T-helper 17 cell (primary cell): ENCODE measurements at regions not wholly inside any gene's neighbourhood (a gene's known extent, or its start where the extent isn't known, plus 50 kb on each side); places are given as distances from the start of the nearest gene placed in this dataset.

Source experiments
- ATAC-seq: fragments of 150-1000 bp; cut with Tn5 transposase; 2 replicates; pipeline ENCODE4 v1.10.0; 2021; ENCODE audit warnings: mild to moderate bottlenecking, moderate library complexity
- DNase-seq, 3 donors: peaks; one replicate each; pipeline versions ENCODE4 v3.0.0 to v3.0.0-alpha.2; 2020 to 2021
- H3K9me3 ChIP-seq: one replicate; pipeline ENCODE4 v1.7.0; 2013; ENCODE audit warnings: low read length, mild to moderate bottlenecking; ENCODE audit not compliant: control insufficient read depth, poor library complexity, severe bottlenecking
- H3K27ac Mint-ChIP-seq: one replicate; pipeline ENCODE4 v1.8.0; 2022; ENCODE audit warnings: mild to moderate bottlenecking, moderate library complexity, mixed read lengths
- H3K27me3 Mint-ChIP-seq: one replicate; pipeline ENCODE4 v1.8.0; 2022; ENCODE audit warnings: mixed read lengths
- H3K36me3 Mint-ChIP-seq: one replicate; pipeline ENCODE4 v1.8.0; 2022; ENCODE audit warnings: low read depth, mixed read lengths
- H3K4me1 Mint-ChIP-seq: one replicate; pipeline ENCODE4 v1.8.0; 2022; ENCODE audit warnings: mild to moderate bottlenecking, mixed read lengths
- H3K4me3 Mint-ChIP-seq: one replicate; pipeline ENCODE4 v1.8.0; 2022; ENCODE audit warnings: mild to moderate bottlenecking, moderate library complexity, mixed read lengths

- ATAC-seq (no peak), DNase-seq (no peak)
- no peak overlapping the region for H3K4me3 Mint-ChIP-seq
- H3K27ac Mint-ChIP-seq = no peak overlapping the region
- no peaks in the 10 kb centered on the region for H3K36me3 Mint-ChIP-seq
- no peaks in the 10 kb centered on the region for H3K9me3 ChIP-seq
- H3K27me3 Mint-ChIP-seq = peaks cover 36% of the 10 kb centered on the region
- H3K4me1 Mint-ChIP-seq = no peaks in the 10 kb centered on the region
Measured at GRCh38 chr10:78714225-78714624, 354.5 kb upstream of the ZMIZ1 start.

- Mint-ChIP-seq H3K27me3 (peaks cover 32% of the 10 kb centered on the region), H3K36me3 (no peaks in the 10 kb centered on the region), H3K4me3 (no peak overlapping the region), H3K4me1 (no peaks in the 10 kb centered on the region), H3K27ac (no peak overlapping the region)
- ATAC-seq (no peak), DNase-seq (no peak)
- no peaks in the 10 kb centered on the region for H3K9me3 ChIP-seq
Measured at GRCh38 chr10:78715435-78715834, 353.3 kb upstream of the ZMIZ1 start.

GRCh38 chr10:78716043-78716660, 352.6 kb upstream of the ZMIZ1 start:
- no peaks in the 10 kb centered on the region for H3K9me3 ChIP-seq
- H3K36me3 Mint-ChIP-seq = no peaks in the 10 kb centered on the region

DNA sequence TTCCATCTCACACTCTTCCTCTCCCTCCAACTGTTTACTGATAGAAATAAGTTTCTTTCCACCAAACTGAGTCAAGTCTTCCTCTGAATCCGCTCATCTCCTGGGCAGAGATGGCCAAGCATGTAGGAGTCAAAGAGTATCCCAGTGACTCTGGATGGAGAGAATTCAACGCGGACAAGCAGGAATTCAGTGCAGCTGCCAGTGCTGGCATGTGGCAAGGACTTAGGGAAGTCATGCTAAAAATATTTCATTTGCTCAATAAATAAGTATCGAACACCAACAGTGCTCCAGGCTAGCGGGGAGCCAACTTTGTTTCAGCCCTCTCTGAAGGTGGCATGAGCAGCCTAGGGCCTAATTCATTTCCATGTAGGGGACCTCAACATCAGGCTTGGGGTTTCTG, 351.6 kb upstream of the ZMIZ1 start:
- no peaks in the 10 kb centered on the region for H3K9me3 ChIP-seq
- Mint-ChIP-seq H3K36me3 (no peaks in the 10 kb centered on the region), H3K27me3 (peaks cover 45% of the 10 kb centered on the region), H3K4me1 (no peaks in the 10 kb centered on the region), H3K27ac (no peak overlapping the region), H3K4me3 (no peak overlapping the region)
- ATAC-seq (no peak), DNase-seq (no peak)

More at GRCh38 chr10:78716043-78716660, 352.6 kb upstream of the ZMIZ1 start:
- no peak for ATAC-seq
- Mint-ChIP-seq H3K27me3 (peaks cover 39% of the 10 kb centered on the region), H3K4me1 (no peaks in the 10 kb centered on the region), H3K27ac (no peak overlapping the region), H3K4me3 (no peak overlapping the region)
- no peak for DNase-seq

DNA sequence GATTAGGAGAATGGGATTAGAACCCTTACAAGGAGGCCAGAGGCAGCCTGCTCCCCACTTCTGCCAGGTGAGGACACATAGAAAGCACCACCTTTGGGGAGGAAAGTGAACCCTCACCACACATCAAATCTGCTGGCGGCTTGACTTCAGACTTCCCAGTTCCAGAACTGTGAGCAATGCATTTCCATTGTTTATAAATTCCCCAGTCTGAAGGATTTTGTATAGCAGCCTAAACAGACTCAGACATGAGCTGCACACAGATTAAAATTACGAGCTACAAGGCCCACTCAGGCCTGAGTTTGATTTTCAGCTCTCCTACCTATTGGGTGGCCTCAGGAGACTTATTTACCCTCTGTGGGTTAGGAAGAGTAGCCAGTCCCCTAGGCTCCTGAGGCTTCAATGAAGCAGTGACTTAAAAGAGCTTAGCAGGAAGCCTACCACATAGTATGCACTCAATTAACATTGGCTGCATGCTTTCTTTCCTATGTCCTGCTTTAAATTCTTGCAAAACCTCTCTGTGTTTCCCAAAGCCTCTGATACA, 350.7 kb upstream of the ZMIZ1 start:
- Mint-ChIP-seq H3K4me3 (no peak overlapping the region), H3K4me1 (no peaks in the 10 kb centered on the region), H3K36me3 (no peaks in the 10 kb centered on the region), H3K27ac (no peak overlapping the region), H3K27me3 (peaks cover 46% of the 10 kb centered on the region)
- no peaks in the 10 kb centered on the region for H3K9me3 ChIP-seq
- DNase-seq = no peak
- no peak for ATAC-seq

- H3K4me3 Mint-ChIP-seq = no peak overlapping the region
- ATAC-seq = no peak
Measured at GRCh38 chr10:78719276-78719675, 349.5 kb upstream of the ZMIZ1 start.

DNA sequence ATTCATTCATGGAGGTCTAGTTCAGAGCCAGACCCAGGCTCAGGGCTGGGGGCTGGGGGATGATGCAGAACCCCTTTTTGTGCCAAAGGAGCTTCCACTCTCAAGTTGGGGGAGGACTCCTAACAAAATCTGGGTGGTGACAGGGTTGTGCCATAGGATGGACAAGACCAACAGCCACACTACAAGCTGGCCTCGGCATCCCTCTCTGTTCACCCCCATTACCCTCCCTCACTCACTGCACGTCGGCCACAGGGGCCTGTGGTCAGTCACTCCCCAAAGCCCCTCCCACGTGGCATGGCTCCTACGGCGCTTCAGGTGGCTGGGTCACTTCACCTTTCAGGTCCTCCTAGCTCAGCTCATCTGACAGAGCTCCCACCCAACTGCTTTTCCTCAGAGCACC, 348.7 kb upstream of the ZMIZ1 start:
- H3K36me3 Mint-ChIP-seq = no peaks in the 10 kb centered on the region
- DNase-seq (no peak), ATAC-seq (no peak)
- peaks cover 45% of the 10 kb centered on the region for H3K27me3 Mint-ChIP-seq
- no peak overlapping the region for H3K4me3 Mint-ChIP-seq
- H3K9me3 ChIP-seq = no peaks in the 10 kb centered on the region
- no peak overlapping the region for H3K27ac Mint-ChIP-seq
- no peaks in the 10 kb centered on the region for H3K4me1 Mint-ChIP-seq

More at GRCh38 chr10:78719276-78719675, 349.5 kb upstream of the ZMIZ1 start:
- no peaks in the 10 kb centered on the region for H3K36me3 Mint-ChIP-seq
- no peaks in the 10 kb centered on the region for H3K4me1 Mint-ChIP-seq
- H3K27me3 Mint-ChIP-seq = peaks cover 42% of the 10 kb centered on the region
- DNase-seq = no peak
- H3K9me3 ChIP-seq = no peaks in the 10 kb centered on the region
- H3K27ac Mint-ChIP-seq = no peak overlapping the region

GRCh38 chr10:78721231-78721630, 347.5 kb upstream of the ZMIZ1 start:
- H3K27me3 Mint-ChIP-seq = peaks cover 56% of the 10 kb centered on the region
- ATAC-seq (no peak), DNase-seq (no peak)
- H3K36me3 Mint-ChIP-seq = no peaks in the 10 kb centered on the region
- H3K27ac Mint-ChIP-seq = no peak overlapping the region
- no peaks in the 10 kb centered on the region for H3K4me1 Mint-ChIP-seq
- no peak overlapping the region for H3K4me3 Mint-ChIP-seq
- no peaks in the 10 kb centered on the region for H3K9me3 ChIP-seq

DNA sequence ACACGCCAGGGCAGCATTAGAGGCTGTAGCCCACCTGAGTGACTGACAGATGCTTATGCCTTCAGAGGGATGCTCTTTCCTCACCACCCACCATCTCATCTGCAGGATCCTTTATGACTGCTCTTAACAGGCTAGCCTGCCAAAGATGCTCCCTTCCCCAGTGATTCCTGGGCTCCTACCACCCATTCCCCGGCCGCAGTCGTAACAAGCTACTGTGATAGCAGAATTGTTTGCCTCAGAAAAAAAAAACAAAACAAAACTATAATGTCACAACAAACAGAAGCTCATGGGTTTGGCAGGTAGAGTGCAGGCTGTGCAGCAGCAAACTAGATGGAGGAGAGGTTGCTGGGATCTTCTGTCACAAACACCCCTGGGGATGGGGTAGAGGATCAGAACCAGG, 343.9 kb upstream of the ZMIZ1 start:
- Mint-ChIP-seq H3K36me3 (no peaks in the 10 kb centered on the region), H3K27ac (no peak overlapping the region), H3K4me1 (no peaks in the 10 kb centered on the region), H3K27me3 (peaks cover 69% of the 10 kb centered on the region), H3K4me3 (no peak overlapping the region)
- no peaks in the 10 kb centered on the region for H3K9me3 ChIP-seq
- no peak for DNase-seq
- ATAC-seq = no peak

DNA sequence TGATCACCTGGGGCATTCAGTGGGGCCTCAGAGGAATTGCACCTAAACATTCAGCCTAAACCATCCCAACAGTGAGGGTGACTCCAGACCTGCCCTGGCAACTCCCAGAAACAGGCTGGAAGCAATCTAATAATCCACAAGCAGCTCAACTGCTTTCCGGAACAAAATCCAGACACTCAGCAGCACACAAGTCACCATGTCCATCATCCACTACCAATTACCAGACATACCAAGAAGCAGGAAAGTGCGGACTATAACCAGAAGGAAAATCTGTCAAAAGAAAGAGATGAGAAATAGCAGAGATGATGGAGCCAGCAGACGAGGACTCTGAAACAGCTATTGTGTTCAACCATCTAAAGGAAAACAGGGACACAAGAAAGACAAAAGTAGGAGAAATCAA, 342.6 kb upstream of the ZMIZ1 start:
- no peaks in the 10 kb centered on the region for H3K36me3 Mint-ChIP-seq
- ATAC-seq (no peak), DNase-seq (no peak)
- H3K27me3 Mint-ChIP-seq = peaks cover 70% of the 10 kb centered on the region
- no peaks in the 10 kb centered on the region for H3K4me1 Mint-ChIP-seq
- H3K9me3 ChIP-seq = no peaks in the 10 kb centered on the region
- H3K4me3 Mint-ChIP-seq = no peak overlapping the region
- no peak overlapping the region for H3K27ac Mint-ChIP-seq

DNA sequence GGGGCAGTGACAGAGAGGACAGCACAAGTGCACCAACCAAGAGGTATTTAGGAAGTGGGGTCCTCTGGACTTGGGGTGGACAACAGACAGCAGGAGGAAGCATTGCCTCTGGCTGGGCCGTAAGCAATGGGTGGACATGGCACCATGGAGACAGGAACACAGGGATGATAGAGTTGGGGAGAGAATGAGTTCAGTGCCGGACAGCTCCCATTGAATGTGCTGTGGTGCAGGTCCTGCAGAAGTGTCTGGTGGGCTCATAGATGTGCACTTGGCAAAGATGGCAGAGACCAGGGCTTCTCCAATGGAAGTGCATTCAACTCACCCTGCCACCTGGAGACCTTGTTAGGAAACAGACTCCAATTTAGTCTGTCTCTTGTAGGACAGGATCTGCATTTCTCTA, 341.5 kb upstream of the ZMIZ1 start:
- no peak overlapping the region for H3K27ac Mint-ChIP-seq
- H3K36me3 Mint-ChIP-seq = no peaks in the 10 kb centered on the region
- no peaks in the 10 kb centered on the region for H3K4me1 Mint-ChIP-seq
- ATAC-seq = no peak
- H3K9me3 ChIP-seq = no peaks in the 10 kb centered on the region
- H3K27me3 Mint-ChIP-seq = peaks cover 65% of the 10 kb centered on the region
- no peak overlapping the region for H3K4me3 Mint-ChIP-seq
- DNase-seq = no peak

GRCh38 chr10:78727728-78728127, 341.0 kb upstream of the ZMIZ1 start:
- DNase-seq (no peak), ATAC-seq (no peak)
- Mint-ChIP-seq H3K27ac (no peak overlapping the region), H3K4me3 (no peak overlapping the region), H3K4me1 (no peaks in the 10 kb centered on the region), H3K36me3 (no peaks in the 10 kb centered on the region), H3K27me3 (peaks cover 63% of the 10 kb centered on the region)
- H3K9me3 ChIP-seq = no peaks in the 10 kb centered on the region

DNA sequence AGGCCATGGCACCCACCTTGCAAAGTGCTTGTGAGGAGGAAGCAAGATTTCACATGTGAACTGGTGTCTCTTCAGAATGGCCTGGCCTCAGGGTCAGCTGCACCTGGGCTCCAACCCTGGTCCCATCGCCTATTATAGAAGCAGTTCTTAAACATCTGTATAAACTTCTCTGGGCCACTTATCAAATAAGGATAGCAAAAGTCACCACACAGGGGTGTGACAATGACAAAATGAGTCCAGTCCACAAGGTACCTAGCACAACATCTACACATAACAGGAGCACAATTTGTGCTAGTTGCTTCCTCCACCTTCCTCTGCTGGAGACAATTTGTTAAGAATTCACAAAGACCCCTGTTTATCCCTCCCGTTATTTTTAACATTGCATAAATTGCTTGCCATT, 340.6 kb upstream of the ZMIZ1 start:
- Mint-ChIP-seq H3K4me3 (no peak overlapping the region), H3K36me3 (no peaks in the 10 kb centered on the region), H3K4me1 (no peaks in the 10 kb centered on the region), H3K27ac (no peak overlapping the region), H3K27me3 (peaks cover 63% of the 10 kb centered on the region)
- ATAC-seq = no peak
- DNase-seq = no peak
- H3K9me3 ChIP-seq = no peaks in the 10 kb centered on the region

- no peak for ATAC-seq
- H3K9me3 ChIP-seq = no peaks in the 10 kb centered on the region
Measured at GRCh38 chr10:78729366-78729765, 339.4 kb upstream of the ZMIZ1 start.

More at GRCh38 chr10:78729366-78729765, 339.4 kb upstream of the ZMIZ1 start:
- H3K27me3 Mint-ChIP-seq = peaks cover 61% of the 10 kb centered on the region
- no peak overlapping the region for H3K4me3 Mint-ChIP-seq
- H3K4me1 Mint-ChIP-seq = no peaks in the 10 kb centered on the region
- no peak overlapping the region for H3K27ac Mint-ChIP-seq
- DNase-seq = no peak
- H3K36me3 Mint-ChIP-seq = no peaks in the 10 kb centered on the region
